HG02623 (cell line): ENCODE measurements at regions not wholly inside any gene's neighbourhood (a gene's known extent, or its start where the extent isn't known, plus 50 kb on each side); places are given as distances from the start of the nearest gene placed in this dataset.
"Not testable (repeated sequence)": the region's sequence is repeated elsewhere in the genome, so short reads cannot be mapped to it uniquely, and the experiment has no call there.

Source experiments
- ATAC-seq: cut with Tn5 transposase; IDR thresholded peaks from one replicate; pipeline ENCODE4 v1.9.1; 2021; ENCODE audit warnings: moderate library complexity; ENCODE audit not compliant: unreplicated experiment

GRCh38 chr14:100416921-100417860 lies 94.1 kb downstream of the SLC25A47 start:
- ATAC-seq, result no peak

GRCh38 chr14:100419856-100420255 lies 96.7 kb downstream of the SLC25A47 start:
- no peak for ATAC-seq

DNA sequence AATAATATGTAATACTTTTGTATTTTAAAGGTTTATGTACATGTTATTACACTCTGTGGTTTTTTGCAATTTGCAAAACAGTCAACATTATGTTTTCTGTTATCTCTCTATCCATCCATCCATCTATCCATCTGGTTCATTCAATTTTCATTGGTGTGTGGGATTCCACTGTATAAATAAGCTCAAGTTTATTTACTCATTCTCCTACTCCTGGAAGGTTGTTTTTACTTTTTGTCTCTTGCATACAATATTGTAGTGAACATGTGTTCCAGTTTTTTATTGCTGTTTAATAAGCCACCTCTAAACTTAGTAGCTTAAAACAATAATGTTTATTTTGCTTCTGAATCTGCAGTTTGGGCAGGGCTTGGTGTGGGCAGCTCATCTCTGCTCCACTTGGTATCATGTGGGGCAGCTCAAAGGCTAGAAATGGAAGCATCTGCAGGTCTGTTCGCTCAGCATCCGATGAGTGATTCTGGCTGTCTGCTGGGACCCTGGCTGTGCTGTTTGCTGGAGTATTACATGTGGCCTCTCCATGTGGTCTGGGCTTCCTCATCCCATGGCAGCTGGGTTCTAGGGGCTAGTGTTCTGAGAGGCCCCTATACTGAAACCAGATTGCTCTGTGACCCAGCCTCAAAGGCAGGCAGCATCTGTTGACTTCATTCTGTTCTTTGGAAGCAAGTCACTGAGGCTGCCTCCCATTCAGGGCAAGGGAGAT lies 98.8 kb downstream of the SLC25A47 start:
- ATAC-seq, result no peak

GRCh38 chr14:100422556-100423316 lies 99.6 kb downstream of the SLC25A47 start:
- no peak for ATAC-seq

GRCh38 chr14:100423317-100424010 lies 100.3 kb downstream of the SLC25A47 start:
- ATAC-seq, result no peak

GRCh38 chr14:100424504-100425428 lies 101.6 kb downstream of the SLC25A47 start:
- no peak for ATAC-seq

GRCh38 chr14:100425429-100425827 lies 102.3 kb downstream of the SLC25A47 start:
- ATAC-seq, result no peak

GRCh38 chr14:100426314-100426713 lies 103.2 kb downstream of the SLC25A47 start:
- no peak for ATAC-seq

- ATAC-seq, result no peak
Observed at GRCh38 chr14:100427166-100427565, 104.0 kb downstream of the SLC25A47 start.

DNA sequence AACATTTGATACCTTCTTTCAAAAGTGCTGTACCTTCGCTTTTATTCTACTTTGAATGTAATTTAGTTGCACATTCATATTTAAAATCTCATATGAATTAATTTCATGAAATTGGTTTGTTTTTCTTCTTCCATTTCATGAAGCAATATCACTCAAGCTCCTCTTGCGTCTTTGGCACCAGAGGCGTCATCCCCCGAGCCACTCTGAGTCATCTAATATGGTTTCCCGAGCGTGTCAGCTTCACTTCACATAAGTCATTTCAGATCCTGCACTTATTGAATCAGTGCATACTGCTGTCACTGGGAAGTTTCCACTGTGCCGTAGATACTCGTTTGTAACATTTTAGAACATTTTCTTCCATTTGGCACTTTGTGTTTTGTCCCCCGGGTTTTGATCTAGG lies 105.6 kb downstream of the SLC25A47 start:
- ATAC-seq, result no peak

GRCh38 chr14:100429537-100429936 lies 106.4 kb downstream of the SLC25A47 start:
- ATAC-seq, result no peak

DNA sequence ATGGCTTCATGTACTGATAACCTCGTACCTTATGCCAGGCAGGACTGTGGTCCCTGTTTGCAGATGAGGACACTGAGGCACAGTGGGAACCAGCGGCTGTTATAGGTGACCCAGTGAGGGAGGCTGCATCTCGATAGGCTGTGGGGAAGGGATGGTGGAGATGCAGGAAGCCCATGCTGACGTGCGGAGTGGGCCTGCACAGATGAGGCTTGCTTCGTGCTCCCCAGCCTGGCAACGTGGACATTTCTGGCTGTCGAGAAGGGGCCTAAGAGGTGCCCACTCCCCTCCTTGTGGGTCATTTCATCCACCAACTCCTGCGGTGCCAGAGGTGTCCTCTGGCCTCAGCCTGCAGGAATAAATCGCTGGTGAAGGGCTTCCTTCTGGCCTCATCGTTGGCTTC lies 107.4 kb downstream of the SLC25A47 start:
- no peak for ATAC-seq

DNA sequence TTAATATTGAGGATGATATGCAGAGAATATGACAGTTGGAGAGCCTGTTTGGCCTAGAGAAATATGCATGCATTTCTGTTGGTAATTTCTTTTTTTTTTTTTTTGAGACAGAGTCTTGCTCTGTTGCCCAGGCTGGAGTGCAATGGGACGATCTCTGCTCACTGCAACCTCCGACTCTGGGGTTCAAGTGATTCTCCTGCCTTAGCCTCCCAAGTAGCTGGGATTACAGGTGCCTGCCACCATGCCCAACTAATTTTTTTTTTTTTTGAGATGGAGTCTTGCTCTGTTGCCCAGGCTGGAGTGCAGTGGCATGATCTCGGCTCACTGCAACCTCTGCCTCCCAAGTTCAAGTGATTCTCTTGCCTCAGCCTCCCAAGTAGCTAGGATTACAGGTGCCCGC lies 108.3 kb downstream of the SLC25A47 start:
- not testable (repeated sequence) for ATAC-seq

GRCh38 chr14:100432652-100433427 lies 109.7 kb downstream of the SLC25A47 start:
- ATAC-seq, result no peak

- ATAC-seq, result no peak
Observed at GRCh38 chr14:100433428-100433814, 110.3 kb downstream of the SLC25A47 start.

GRCh38 chr14:100434033-100434601 lies 111.0 kb downstream of the SLC25A47 start:
- no peak for ATAC-seq

DNA sequence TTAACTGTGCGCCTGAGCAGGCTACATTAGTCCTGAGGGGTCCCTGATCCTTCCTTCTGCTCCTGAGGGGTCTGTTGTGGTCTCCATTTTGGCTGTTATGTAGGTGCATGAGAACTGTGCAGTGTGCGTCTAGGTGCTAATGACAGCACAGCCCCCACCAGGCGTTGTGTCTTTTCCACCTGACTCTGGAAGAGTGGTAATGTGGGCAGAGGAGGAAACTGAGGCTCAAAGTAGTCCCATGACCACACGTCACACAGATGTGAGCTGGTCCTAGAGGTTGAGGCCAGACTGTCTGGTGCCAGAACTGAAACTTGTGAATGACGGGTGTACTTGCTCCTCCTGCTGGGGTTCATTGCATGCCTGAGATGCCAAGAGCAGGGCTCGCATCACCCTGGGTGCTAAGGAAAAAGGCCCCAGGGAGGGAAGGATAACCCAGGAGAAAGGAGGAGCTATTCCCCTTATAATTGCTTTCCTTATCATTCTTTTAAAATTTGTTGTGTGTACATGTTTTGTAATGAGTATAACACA lies 111.8 kb downstream of the SLC25A47 start:
- no peak for ATAC-seq

DNA sequence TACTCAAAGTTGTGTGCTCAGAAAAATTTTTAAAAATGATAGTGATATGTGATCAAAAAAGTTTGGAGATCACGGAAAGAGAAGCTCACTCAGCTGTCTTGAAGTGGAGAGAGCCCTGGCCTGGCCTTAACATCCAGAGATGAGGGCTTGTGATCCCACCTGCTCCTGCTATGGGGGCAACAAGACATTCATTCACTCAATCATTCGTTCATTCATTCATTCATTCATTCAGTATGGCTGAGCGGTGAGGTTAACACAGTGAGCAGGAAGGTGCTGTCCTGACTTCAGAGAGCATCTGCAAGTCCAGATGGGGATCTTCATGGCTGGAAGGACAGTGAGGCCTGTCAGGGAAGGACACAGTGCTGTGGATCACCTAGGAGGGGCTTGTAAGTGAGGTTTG lies 112.3 kb downstream of the SLC25A47 start:
- no peak for ATAC-seq
